SK-N-SH (cell line): ENCODE measurements at regions not wholly inside any gene's neighbourhood (a gene's known extent, or its start where the extent isn't known, plus 50 kb on each side); places are given as distances from the start of the nearest gene placed in this dataset.

Source experiments
- CTCF ChIA-PET: fragments of 300-600, 350-600 bp; formaldehyde crosslinking; extraction: SDS; loops from one replicate; lab custom pipeline; 2021; lab: Yijun Ruan, JAX
- POLR2A ChIA-PET: fragments of 350-600 bp; sonication (Branson Sonifier 250); formaldehyde crosslinking; extraction: SDS; loops from one replicate; lab custom pipeline; 2020; ENCODE audit warnings: antibody characterized with exemption, inconsistent platforms; lab: Yijun Ruan, JAX
- DNase-seq: peaks from one replicate; pipeline ENCODE4 v3.0.0; 2012
- H2AFZ ChIP-seq: fragments of 200-600 bp; sonication (generic); 2 replicates; pipeline ENCODE4 v1.8.1; 2016; ENCODE audit warnings: antibody characterized with exemption, mild to moderate bottlenecking, low read depth
- H3F3A ChIP-seq: fragments of 200-600 bp; sonication (generic); replicated peaks from 2 replicates; pipeline ENCODE3; 2016; ENCODE audit warnings: antibody characterized with exemption, mild to moderate bottlenecking; ENCODE audit not compliant: insufficient read depth
- H3K27ac ChIP-seq, 2 experiments: fragments of 200-500 bp in 1 of 2; fragments of 200-600 bp in 1 of 2; sonication (Bioruptor generic) in 1 of 2; sonication (generic), shearing (Covaris generic) in 1 of 2; 2 replicates each; pipeline versions ENCODE4 v1.5.1 to v1.6.1; 2014 to 2016; ENCODE audit warnings: low read depth in 2 of 2, inconsistent platforms in 1 of 2, low read length in 1 of 2, mild to moderate bottlenecking in 1 of 2, mixed read lengths in 1 of 2
- H3K27me3 ChIP-seq: fragments of 200-600 bp; sonication (generic), shearing (Covaris generic); 2 replicates; pipeline ENCODE4 v1.6.1; 2016; ENCODE audit warnings: mixed run types; ENCODE audit not compliant: insufficient read depth
- H3K36me3 ChIP-seq, 2 experiments: fragments of 200-500 bp in 1 of 2; fragments of 200-600 bp in 1 of 2; sonication (Bioruptor generic) in 1 of 2; sonication (generic) in 1 of 2; replicated peaks in 1 of 2; 2 replicates each; pipeline versions ENCODE3 to v1.5.1; 2014 to 2016; ENCODE audit warnings: low read length in 1 of 2, mild to moderate bottlenecking in 1 of 2; ENCODE audit not compliant: insufficient read depth in 2 of 2, control insufficient read depth in 1 of 2
- H3K4me1 ChIP-seq, 2 experiments: fragments of 200-500 bp in 1 of 2; fragments of 200-600 bp in 1 of 2; sonication (Bioruptor generic) in 1 of 2; sonication (generic), shearing (Covaris generic) in 1 of 2; 2 replicates each; pipeline versions ENCODE4 v1.5.1 to v1.6.1; 2014 to 2016; ENCODE audit warnings: low read depth in 1 of 2, low read length in 1 of 2, mixed run types in 1 of 2; ENCODE audit not compliant: insufficient read depth in 2 of 2, control insufficient read depth in 1 of 2
- H3K4me2 ChIP-seq: fragments of 200-600 bp; sonication (generic), shearing (Covaris generic); 2 replicates; pipeline ENCODE4 v1.6.1; 2017; ENCODE audit warnings: mixed run types
- H3K4me3 ChIP-seq, 2 experiments: fragments of 200-500 bp in 1 of 2; fragments of 200-600 bp in 1 of 2; sonication (Bioruptor generic) in 1 of 2; sonication (generic), shearing (Covaris generic) in 1 of 2; 2 replicates each; pipeline versions ENCODE4 v1.5.1 to v1.8.1; 2014 to 2016; ENCODE audit warnings: low read depth in 2 of 2, inconsistent platforms in 1 of 2, low read length in 1 of 2, mild to moderate bottlenecking in 1 of 2, mixed read lengths in 1 of 2, moderate library complexity in 1 of 2
- H3K79me2 ChIP-seq: fragments of 200-600 bp; sonication (generic); 2 replicates; pipeline ENCODE4 v1.8.1; 2017; ENCODE audit warnings: mild to moderate bottlenecking; ENCODE audit not compliant: insufficient read depth
- H3K9ac ChIP-seq: fragments of 200-600 bp; sonication (generic); 2 replicates; pipeline ENCODE4 v1.6.1; 2017; ENCODE audit warnings: mixed run types
- H3K9me2 ChIP-seq: fragments of 200-600 bp; sonication (generic); 2 replicates; pipeline ENCODE4 v1.6.1; 2017; ENCODE audit warnings: mixed run types
- H3K9me3 ChIP-seq: fragments of 200-600 bp; sonication (generic); 2 replicates; pipeline ENCODE4 v1.6.1; 2017; ENCODE audit warnings: mixed run types, mild to moderate bottlenecking, moderate library complexity
- H4K20me1 ChIP-seq: fragments of 200-600 bp; sonication (generic); 2 replicates; pipeline ENCODE4 v1.6.1; 2017; ENCODE audit warnings: mild to moderate bottlenecking, mixed run types; ENCODE audit not compliant: insufficient read depth
- CHD2 ChIP-seq: fragments of 150-350 bp; IDR thresholded peaks from 2 replicates; pipeline ENCODE4 v1.6.1; 2018; ENCODE audit warnings: low read length; ENCODE audit not compliant: partially characterized antibody
- ELF1 ChIP-seq: IDR thresholded peaks from 2 replicates; pipeline ENCODE4 v1.4.0; 2012
- EP300 ChIP-seq, 2 experiments: IDR thresholded peaks; 2 replicates each; pipeline versions ENCODE4 v1.4.0 to v1.6.1; 2012; ENCODE audit warnings: borderline replicate concordance in 1 of 2, low read depth in 1 of 2, low read length in 1 of 2
- EZH2phosphoT487 ChIP-seq: fragments of 200-600 bp; sonication (generic); IDR thresholded peaks from 2 replicates; pipeline ENCODE4 v1.6.1; 2017; ENCODE audit warnings: low read depth, mixed run types, mild to moderate bottlenecking, antibody characterized with exemption, moderate library complexity, borderline replicate concordance
- FOSL2 ChIP-seq: IDR thresholded peaks from 2 replicates; pipeline ENCODE4 v1.4.0; 2012; ENCODE audit warnings: low read depth, mild to moderate bottlenecking, moderate library complexity, borderline replicate concordance
- FOXJ3 ChIP-seq: sonication (generic); formaldehyde crosslinking; IDR thresholded peaks from 2 replicates; pipeline ENCODE4 v1.5.1; 2020; ENCODE audit warnings: mild to moderate bottlenecking, missing genetic modification reagents
- FOXM1 ChIP-seq: IDR thresholded peaks from 2 replicates; pipeline ENCODE4 v1.4.0; 2012; ENCODE audit warnings: low read depth, mild to moderate bottlenecking
- JUND ChIP-seq: IDR thresholded peaks from 2 replicates; pipeline ENCODE4 v1.4.0; 2012
- MXI1 ChIP-seq: IDR thresholded peaks from 2 replicates; pipeline ENCODE4 v1.6.1; 2012; ENCODE audit warnings: mild to moderate bottlenecking, low read depth, low read length, improper control_type of control experiment
- NRF1 ChIP-seq: IDR thresholded peaks from 2 replicates; pipeline ENCODE4 v1.6.1; 2012; ENCODE audit warnings: low read depth, mild to moderate bottlenecking, low read length
- RXRA ChIP-seq: IDR thresholded peaks from 2 replicates; pipeline ENCODE4 v1.4.0; 2012; ENCODE audit warnings: low read depth, mild to moderate bottlenecking, borderline replicate concordance
- SMC3 ChIP-seq: IDR thresholded peaks from 2 replicates; pipeline ENCODE4 v1.6.1; 2012; ENCODE audit warnings: low read depth, low read length, improper control_type of control experiment
- TCF12 ChIP-seq: IDR thresholded peaks from 2 replicates; pipeline ENCODE4 v1.4.0; 2012
- TEAD4 ChIP-seq: IDR thresholded peaks from 2 replicates; pipeline ENCODE4 v1.4.0; 2012; ENCODE audit warnings: mild to moderate bottlenecking, borderline replicate concordance; ENCODE audit not compliant: insufficient read depth
- WGBS: methylation state at CpG from one replicate; pipeline ENCODE4 v1.1.6; 2017; ENCODE audit warnings: low lambda C conversion rate; 5-methylcytosine and 5-hydroxymethylcytosine counted together
- TF ChIP-seq, protein P1 (sequence below): fragments of 200-600 bp; sonication (generic); IDR thresholded peaks from 2 replicates; pipeline ENCODE4 v1.6.1; 2017; ENCODE audit warnings: antibody characterized with exemption, mild to moderate bottlenecking, moderate library complexity
- TF ChIP-seq, protein P2 (sequence below): fragments of 150-350 bp; IDR thresholded peaks from 2 replicates; pipeline ENCODE4 v1.6.1; 2017; ENCODE audit warnings: antibody characterized with exemption, low read length, low read depth, borderline replicate concordance
- TF ChIP-seq, protein P3 (sequence below): fragments of 150-350 bp; IDR thresholded peaks from 2 replicates; pipeline ENCODE4 v1.6.1; 2016; ENCODE audit warnings: mild to moderate bottlenecking, low read depth, low read length
- TF ChIP-seq, protein P4 (sequence below): IDR thresholded peaks from 2 replicates; pipeline ENCODE4 v1.4.0; 2012; ENCODE audit warnings: low read depth
- TF ChIP-seq, protein P5 (sequence below): IDR thresholded peaks from 2 replicates; pipeline ENCODE4 v1.4.0; 2012; ENCODE audit warnings: low read depth, borderline replicate concordance

DNA sequence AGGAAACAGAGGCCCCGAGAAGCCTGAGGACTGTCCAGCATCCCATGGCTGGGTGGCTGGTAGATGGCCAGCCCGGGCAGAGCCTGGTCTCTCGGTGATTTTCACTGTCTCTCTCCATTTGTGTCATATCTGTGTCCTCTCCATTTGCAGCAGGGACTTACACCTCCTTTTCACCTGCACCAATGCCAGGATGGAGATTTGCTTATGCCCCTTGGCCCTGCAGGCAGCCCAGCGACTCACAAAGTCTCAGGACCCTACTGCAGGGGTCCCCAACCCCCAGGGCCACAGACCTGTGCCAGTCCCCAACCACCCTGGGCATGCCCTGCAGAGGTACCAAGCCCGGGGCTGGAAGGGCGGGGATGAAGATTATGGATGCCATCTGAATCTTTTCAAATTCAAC lies 201.6 kb downstream of the RHOU start:
- CTCF ChIA-PET, result no interaction called here
- 75% methylated on average over 5 of the region's 6 CpGs for WGBS
- TF ChIP-seq, protein P1, sequence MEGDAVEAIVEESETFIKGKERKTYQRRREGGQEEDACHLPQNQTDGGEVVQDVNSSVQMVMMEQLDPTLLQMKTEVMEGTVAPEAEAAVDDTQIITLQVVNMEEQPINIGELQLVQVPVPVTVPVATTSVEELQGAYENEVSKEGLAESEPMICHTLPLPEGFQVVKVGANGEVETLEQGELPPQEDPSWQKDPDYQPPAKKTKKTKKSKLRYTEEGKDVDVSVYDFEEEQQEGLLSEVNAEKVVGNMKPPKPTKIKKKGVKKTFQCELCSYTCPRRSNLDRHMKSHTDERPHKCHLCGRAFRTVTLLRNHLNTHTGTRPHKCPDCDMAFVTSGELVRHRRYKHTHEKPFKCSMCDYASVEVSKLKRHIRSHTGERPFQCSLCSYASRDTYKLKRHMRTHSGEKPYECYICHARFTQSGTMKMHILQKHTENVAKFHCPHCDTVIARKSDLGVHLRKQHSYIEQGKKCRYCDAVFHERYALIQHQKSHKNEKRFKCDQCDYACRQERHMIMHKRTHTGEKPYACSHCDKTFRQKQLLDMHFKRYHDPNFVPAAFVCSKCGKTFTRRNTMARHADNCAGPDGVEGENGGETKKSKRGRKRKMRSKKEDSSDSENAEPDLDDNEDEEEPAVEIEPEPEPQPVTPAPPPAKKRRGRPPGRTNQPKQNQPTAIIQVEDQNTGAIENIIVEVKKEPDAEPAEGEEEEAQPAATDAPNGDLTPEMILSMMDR, result no peak
- TF ChIP-seq MXI1, result no peak
- TF ChIP-seq RXRA, result no peak
- TF ChIP-seq NRF1, result no peak
- no peak for TF ChIP-seq CHD2
- TF ChIP-seq EZH2phosphoT487, result no peak
- TF ChIP-seq ELF1, result no peak
- TF ChIP-seq FOSL2, result no peak
- TF ChIP-seq FOXM1, result no peak
- TF ChIP-seq TCF12, result no peak
- no peak for TF ChIP-seq EP300 (IDR thresholded peaks at IDR 0.05; ENCODE audit: borderline replicate concordance in 1 of 2, low read depth in 1 of 2, low read length in 1 of 2)
- no peak for TF ChIP-seq SMC3
- TF ChIP-seq JUND, result no peak
- TF ChIP-seq, all 33 proteins: peak for 0

DNA sequence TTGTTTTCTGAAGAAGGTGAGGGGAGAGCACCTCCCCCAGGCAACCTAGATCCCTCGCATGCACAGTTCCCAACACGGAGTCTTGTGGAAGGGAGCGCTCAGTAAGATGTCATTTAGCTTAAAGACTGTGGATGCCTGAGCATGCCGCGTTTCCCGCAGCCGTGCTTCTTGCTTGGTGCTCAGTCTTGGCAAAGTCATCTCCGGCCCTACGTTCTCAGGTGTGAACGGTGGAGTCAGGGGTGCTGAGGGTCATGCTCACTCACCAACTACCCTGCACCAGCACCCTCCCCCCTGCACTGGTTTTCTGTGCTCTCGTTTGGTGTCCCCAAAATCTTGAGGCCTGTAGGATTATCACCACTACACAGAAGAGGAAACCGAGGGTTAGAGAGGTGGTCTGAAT lies 202.1 kb downstream of the RHOU start:
- Histone ChIP-seq H3F3A (no peaks in the 10 kb centered on the region), H4K20me1 (no peaks in the 10 kb centered on the region), H3K4me3 (no peak overlapping the region), H3K4me1 (no peaks in the 10 kb centered on the region), H3K27ac (no peak overlapping the region), H3K9ac (no peak overlapping the region), H3K36me3 (no peaks in the 10 kb centered on the region), H3K4me2 (no peak overlapping the region), H3K79me2 (no peaks in the 10 kb centered on the region), H3K9me3 (no peaks in the 10 kb centered on the region), H2AFZ (no peak overlapping the region), H3K9me2 (no peaks in the 10 kb centered on the region), H3K27me3 (no peaks in the 10 kb centered on the region)
- ChIA-PET CTCF (no interaction called here), POLR2A (no interaction called here)
- WGBS, result 77% methylated on average over 12 of the region's 12 CpGs
- TF ChIP-seq EZH2phosphoT487 (no peak), NRF1 (no peak), TEAD4 (no peak), CHD2 (no peak), MXI1 (no peak), FOXJ3 (CRISPR knock-in tag) (no peak), JUND (no peak), FOSL2 (no peak)
- TF ChIP-seq, protein P1, result no peak
- TF ChIP-seq, protein P2, sequence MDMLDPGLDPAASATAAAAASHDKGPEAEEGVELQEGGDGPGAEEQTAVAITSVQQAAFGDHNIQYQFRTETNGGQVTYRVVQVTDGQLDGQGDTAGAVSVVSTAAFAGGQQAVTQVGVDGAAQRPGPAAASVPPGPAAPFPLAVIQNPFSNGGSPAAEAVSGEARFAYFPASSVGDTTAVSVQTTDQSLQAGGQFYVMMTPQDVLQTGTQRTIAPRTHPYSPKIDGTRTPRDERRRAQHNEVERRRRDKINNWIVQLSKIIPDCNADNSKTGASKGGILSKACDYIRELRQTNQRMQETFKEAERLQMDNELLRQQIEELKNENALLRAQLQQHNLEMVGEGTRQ, result no peak
- TF ChIP-seq, protein P3, sequence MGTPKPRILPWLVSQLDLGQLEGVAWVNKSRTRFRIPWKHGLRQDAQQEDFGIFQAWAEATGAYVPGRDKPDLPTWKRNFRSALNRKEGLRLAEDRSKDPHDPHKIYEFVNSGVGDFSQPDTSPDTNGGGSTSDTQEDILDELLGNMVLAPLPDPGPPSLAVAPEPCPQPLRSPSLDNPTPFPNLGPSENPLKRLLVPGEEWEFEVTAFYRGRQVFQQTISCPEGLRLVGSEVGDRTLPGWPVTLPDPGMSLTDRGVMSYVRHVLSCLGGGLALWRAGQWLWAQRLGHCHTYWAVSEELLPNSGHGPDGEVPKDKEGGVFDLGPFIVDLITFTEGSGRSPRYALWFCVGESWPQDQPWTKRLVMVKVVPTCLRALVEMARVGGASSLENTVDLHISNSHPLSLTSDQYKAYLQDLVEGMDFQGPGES, result no peak
- TF ChIP-seq, protein P4, sequence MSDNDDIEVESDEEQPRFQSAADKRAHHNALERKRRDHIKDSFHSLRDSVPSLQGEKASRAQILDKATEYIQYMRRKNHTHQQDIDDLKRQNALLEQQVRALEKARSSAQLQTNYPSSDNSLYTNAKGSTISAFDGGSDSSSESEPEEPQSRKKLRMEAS, result no peak
- TF ChIP-seq, protein P5, sequence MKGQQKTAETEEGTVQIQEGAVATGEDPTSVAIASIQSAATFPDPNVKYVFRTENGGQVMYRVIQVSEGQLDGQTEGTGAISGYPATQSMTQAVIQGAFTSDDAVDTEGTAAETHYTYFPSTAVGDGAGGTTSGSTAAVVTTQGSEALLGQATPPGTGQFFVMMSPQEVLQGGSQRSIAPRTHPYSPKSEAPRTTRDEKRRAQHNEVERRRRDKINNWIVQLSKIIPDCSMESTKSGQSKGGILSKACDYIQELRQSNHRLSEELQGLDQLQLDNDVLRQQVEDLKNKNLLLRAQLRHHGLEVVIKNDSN, result no peak
- no peak for DNase-seq

More for the DNA sequence above, 201.6 kb downstream of the RHOU start:
- Histone ChIP-seq H3K9me3 (no peaks in the 10 kb centered on the region), H3K9me2 (no peaks in the 10 kb centered on the region), H3K27ac (no peak overlapping the region), H3K4me2 (no peak overlapping the region), H2AFZ (no peak overlapping the region), H3K9ac (no peak overlapping the region), H3K4me1 (no peaks in the 10 kb centered on the region), H4K20me1 (no peaks in the 10 kb centered on the region), H3K36me3 (no peaks in the 10 kb centered on the region), H3F3A (no peaks in the 10 kb centered on the region), H3K27me3 (no peaks in the 10 kb centered on the region), H3K4me3 (no peak overlapping the region), H3K79me2 (no peaks in the 10 kb centered on the region)
- POLR2A ChIA-PET, result no interaction called here
- DNase-seq, result no peak
